Panc1 (cell line): ENCODE measurements at regions not wholly inside any gene's neighbourhood (a gene's known extent, or its start where the extent isn't known, plus 50 kb on each side); places are given as distances from the start of the nearest gene placed in this dataset.

Experiments
- ATAC-seq: fragments of 200-7000 bp; cut with Tn5 transposase; 2 replicates; pipeline ENCODE4 v1.9.1; 2020; ENCODE audit warnings: mild to moderate bottlenecking, moderate library complexity
- BruUV-seq: library from RNA; stranded (reverse); fragments of 400-500 nt; replicated peaks from 2 replicates; lab custom pipeline; 2021; lab: Mats Ljungman, UMichigan
- CTCF ChIA-PET: fragments of 300-600 bp; sonication (Branson Sonifier 250); formaldehyde crosslinking; loops from one replicate; lab custom pipeline; 2022; ENCODE audit warnings: antibody characterized with exemption; lab: Charles Lee
- POLR2A ChIA-PET: fragments of 300-600 bp; sonication (Branson Sonifier 250); formaldehyde crosslinking; loops from one replicate; lab custom pipeline; 2022; ENCODE audit warnings: antibody characterized with exemption; lab: Charles Lee
- DNase-seq: peaks from one replicate; pipeline ENCODE4 v3.0.0-alpha.2; 2010; ENCODE audit warnings: low read depth, low spot score
- H3K27ac ChIP-seq: 2 replicates; pipeline ENCODE4 v1.5.1; 2011; ENCODE audit warnings: mild to moderate bottlenecking, low read length, inconsistent platforms
- H3K27me3 ChIP-seq: fragments of 200-500 bp; sonication (Bioruptor generic); 2 replicates; pipeline ENCODE4 v1.6.0; 2014; ENCODE audit warnings: low read length, inconsistent platforms; ENCODE audit not compliant: control insufficient read depth, insufficient read depth
- H3K36me3 ChIP-seq: fragments of 200-500 bp; sonication (Bioruptor generic); 2 replicates; pipeline ENCODE4 v1.5.1; 2014; ENCODE audit warnings: inconsistent platforms, mild to moderate bottlenecking, low read length, moderate library complexity; ENCODE audit not compliant: control insufficient read depth, insufficient read depth
- H3K4me1 ChIP-seq: 2 replicates; pipeline ENCODE4 v1.5.1; 2011; ENCODE audit warnings: inconsistent platforms, mild to moderate bottlenecking, low read length, moderate library complexity; ENCODE audit not compliant: control insufficient read depth, insufficient read depth
- H3K4me3 ChIP-seq, 2 experiments: 2 replicates each; pipeline ENCODE4 v1.5.1; 2011 to 2012; ENCODE audit warnings: low read depth in 2 of 2, low read length in 2 of 2, mild to moderate bottlenecking in 2 of 2, inconsistent platforms in 1 of 2, moderate library complexity in 1 of 2
- H3K9me3 ChIP-seq: fragments of 200-500 bp; sonication (Bioruptor generic); 2 replicates; pipeline ENCODE4 v1.5.1; 2014; ENCODE audit warnings: low read depth, mild to moderate bottlenecking, inconsistent platforms, low read length, moderate library complexity; ENCODE audit not compliant: control insufficient read depth, insufficient read depth
- POLR2AphosphoS5 ChIP-seq: IDR thresholded peaks from 2 replicates; pipeline ENCODE4 v1.6.1; 2012; ENCODE audit warnings: mild to moderate bottlenecking, low read depth, low read length, moderate library complexity
- SIN3A ChIP-seq: IDR thresholded peaks from 2 replicates; pipeline ENCODE4 v1.6.1; 2012; ENCODE audit warnings: low read depth, mild to moderate bottlenecking, low read length, moderate library complexity, borderline replicate concordance; ENCODE audit not compliant: insufficient read depth
- TCF7L2 ChIP-seq: IDR thresholded peaks from 2 replicates; pipeline ENCODE4 v1.6.1; 2011; ENCODE audit warnings: mild to moderate bottlenecking, low read depth, low read length, inconsistent platforms
- in situ Hi-C: cut with HindIII; loops from 2 replicates; pipeline ENCODE4 v1.10.0; 2016; ENCODE audit warnings: low sequenced_read_pairs, low pct_unique_long_range_greater_than_20kb
- intact Hi-C: fragments of 100-400 bp; cut with micrococcal nuclease; formaldehyde crosslinking; loops from one replicate; pipeline ENCODE4 v1.10.0; 2022; ENCODE audit not compliant: unreplicated experiment
- TF ChIP-seq, protein P1 (sequence below): fragments of 450-650 bp; IDR thresholded peaks from 2 replicates; pipeline ENCODE4 v1.5.1; 2017; ENCODE audit warnings: mild to moderate bottlenecking
- TF ChIP-seq, protein P2 (sequence below), 2 experiments: IDR thresholded peaks; 2 replicates each; pipeline ENCODE4 v1.6.1; 2011 to 2012; ENCODE audit warnings: low read depth in 2 of 2, control low read depth in 1 of 2, low read length in 1 of 2, mild to moderate bottlenecking in 1 of 2, moderate library complexity in 1 of 2; ENCODE audit not compliant: insufficient read depth in 1 of 2

DNA sequence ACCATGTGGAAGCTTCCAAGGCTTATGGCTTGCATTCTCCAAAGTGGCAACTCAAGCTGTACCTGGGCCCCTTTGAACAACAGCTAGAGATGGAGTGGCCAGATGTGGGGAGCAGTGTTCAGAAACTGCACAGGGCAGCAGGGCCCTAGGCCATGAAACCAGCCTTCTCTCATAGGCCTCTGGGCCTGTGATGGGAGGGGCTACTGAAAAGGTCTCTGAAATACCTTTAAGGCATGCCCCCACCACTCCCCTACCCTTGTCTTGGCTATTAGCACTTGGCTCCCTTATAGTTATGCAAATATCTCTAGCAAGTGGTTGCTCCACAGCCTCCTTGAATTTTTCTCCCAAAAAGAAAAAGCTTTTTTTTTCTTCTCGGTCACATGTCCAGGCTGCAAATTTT lies 1014.6 kb downstream of the DTWD2 start:
- CTCF ChIA-PET, result no interaction called here

DNA sequence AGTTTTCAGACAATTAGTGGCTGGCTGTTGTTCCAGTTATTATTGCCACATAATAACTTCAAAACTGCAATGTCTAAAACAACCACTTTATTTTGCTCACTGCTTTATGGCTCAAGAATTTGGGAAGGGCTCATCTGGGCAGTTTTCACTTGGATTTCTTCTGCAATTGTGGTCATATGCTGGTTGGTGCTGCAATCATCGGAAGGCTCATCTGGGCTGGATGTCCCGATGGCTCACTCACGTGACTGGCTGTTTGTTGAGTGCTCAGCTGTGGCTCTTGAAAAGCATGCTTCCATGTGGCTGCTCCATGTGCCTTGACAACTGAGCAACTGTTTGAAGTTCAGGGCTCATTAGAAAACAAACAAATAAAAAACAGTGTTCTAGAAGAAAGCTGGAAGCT lies 1032.5 kb downstream of the DTWD2 start:
- DNase-seq, result no peak
- in situ Hi-C loops, result no loop called here
- intact Hi-C loops, result no loop called here
- POLR2A ChIA-PET, result no interaction called here
- Histone ChIP-seq H3K27me3 (no peaks in the 10 kb centered on the region), H3K4me3 (no peak overlapping the region), H3K9me3 (no peaks in the 10 kb centered on the region), H3K36me3 (no peaks in the 10 kb centered on the region), H3K27ac (no peak overlapping the region), H3K4me1 (no peaks in the 10 kb centered on the region)
- TF ChIP-seq TCF7L2 (no peak), POLR2AphosphoS5 (no peak)
- TF ChIP-seq, protein P1, sequence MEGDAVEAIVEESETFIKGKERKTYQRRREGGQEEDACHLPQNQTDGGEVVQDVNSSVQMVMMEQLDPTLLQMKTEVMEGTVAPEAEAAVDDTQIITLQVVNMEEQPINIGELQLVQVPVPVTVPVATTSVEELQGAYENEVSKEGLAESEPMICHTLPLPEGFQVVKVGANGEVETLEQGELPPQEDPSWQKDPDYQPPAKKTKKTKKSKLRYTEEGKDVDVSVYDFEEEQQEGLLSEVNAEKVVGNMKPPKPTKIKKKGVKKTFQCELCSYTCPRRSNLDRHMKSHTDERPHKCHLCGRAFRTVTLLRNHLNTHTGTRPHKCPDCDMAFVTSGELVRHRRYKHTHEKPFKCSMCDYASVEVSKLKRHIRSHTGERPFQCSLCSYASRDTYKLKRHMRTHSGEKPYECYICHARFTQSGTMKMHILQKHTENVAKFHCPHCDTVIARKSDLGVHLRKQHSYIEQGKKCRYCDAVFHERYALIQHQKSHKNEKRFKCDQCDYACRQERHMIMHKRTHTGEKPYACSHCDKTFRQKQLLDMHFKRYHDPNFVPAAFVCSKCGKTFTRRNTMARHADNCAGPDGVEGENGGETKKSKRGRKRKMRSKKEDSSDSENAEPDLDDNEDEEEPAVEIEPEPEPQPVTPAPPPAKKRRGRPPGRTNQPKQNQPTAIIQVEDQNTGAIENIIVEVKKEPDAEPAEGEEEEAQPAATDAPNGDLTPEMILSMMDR, result no peak
- TF ChIP-seq, protein P2, sequence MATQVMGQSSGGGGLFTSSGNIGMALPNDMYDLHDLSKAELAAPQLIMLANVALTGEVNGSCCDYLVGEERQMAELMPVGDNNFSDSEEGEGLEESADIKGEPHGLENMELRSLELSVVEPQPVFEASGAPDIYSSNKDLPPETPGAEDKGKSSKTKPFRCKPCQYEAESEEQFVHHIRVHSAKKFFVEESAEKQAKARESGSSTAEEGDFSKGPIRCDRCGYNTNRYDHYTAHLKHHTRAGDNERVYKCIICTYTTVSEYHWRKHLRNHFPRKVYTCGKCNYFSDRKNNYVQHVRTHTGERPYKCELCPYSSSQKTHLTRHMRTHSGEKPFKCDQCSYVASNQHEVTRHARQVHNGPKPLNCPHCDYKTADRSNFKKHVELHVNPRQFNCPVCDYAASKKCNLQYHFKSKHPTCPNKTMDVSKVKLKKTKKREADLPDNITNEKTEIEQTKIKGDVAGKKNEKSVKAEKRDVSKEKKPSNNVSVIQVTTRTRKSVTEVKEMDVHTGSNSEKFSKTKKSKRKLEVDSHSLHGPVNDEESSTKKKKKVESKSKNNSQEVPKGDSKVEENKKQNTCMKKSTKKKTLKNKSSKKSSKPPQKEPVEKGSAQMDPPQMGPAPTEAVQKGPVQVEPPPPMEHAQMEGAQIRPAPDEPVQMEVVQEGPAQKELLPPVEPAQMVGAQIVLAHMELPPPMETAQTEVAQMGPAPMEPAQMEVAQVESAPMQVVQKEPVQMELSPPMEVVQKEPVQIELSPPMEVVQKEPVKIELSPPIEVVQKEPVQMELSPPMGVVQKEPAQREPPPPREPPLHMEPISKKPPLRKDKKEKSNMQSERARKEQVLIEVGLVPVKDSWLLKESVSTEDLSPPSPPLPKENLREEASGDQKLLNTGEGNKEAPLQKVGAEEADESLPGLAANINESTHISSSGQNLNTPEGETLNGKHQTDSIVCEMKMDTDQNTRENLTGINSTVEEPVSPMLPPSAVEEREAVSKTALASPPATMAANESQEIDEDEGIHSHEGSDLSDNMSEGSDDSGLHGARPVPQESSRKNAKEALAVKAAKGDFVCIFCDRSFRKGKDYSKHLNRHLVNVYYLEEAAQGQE (IDR thresholded peaks at IDR 0.05; ENCODE audit: insufficient read depth in 1 of 2, low read depth in 2 of 2, low read length in 1 of 2), result no peak
- ATAC-seq, result no peak
- BruUV-seq, result no TSS peak
- CTCF ChIA-PET, result no interaction called here

More for the DNA sequence above, 1014.6 kb downstream of the DTWD2 start:
- Histone ChIP-seq H3K4me1 (no peaks in the 10 kb centered on the region), H3K27me3 (no peaks in the 10 kb centered on the region), H3K36me3 (no peaks in the 10 kb centered on the region), H3K4me3 (no peak overlapping the region), H3K27ac (no peak overlapping the region), H3K9me3 (no peaks in the 10 kb centered on the region)
- TF ChIP-seq, protein P2 (IDR thresholded peaks at IDR 0.05; ENCODE audit: insufficient read depth in 1 of 2, low read depth in 2 of 2, low read length in 1 of 2), result no peak
- no peak for TF ChIP-seq TCF7L2
- no peak for TF ChIP-seq POLR2AphosphoS5
- TF ChIP-seq, protein P1, result no peak
- TF ChIP-seq SIN3A, result no peak
- in situ Hi-C loops (no loop called here), intact Hi-C loops (no loop called here)
- ATAC-seq (no peak), DNase-seq (no peak)
- POLR2A ChIA-PET, result no interaction called here
- BruUV-seq, result no TSS peak
